AG09319 (cell line): ENCODE measurements at regions not wholly inside any gene's neighbourhood (a gene's known extent, or its start where the extent isn't known, plus 50 kb on each side); places are given as distances from the start of the nearest gene placed in this dataset.

Experiments used
- DNase-seq: peaks from one replicate; pipeline ENCODE4 v3.0.0-alpha.2; 2010; ENCODE audit warnings: low read depth; ENCODE audit errors: extremely low read depth
- TF ChIP-seq, protein P1 (sequence below): IDR thresholded peaks from 2 replicates; pipeline ENCODE4 v1.5.1; 2011; ENCODE audit warnings: low read depth, mild to moderate bottlenecking, inconsistent platforms, low read length, moderate library complexity

GRCh38 chr5:61866930-61867329 is 439.1 kb upstream of the KIF2A start:
- TF ChIP-seq, protein P1, sequence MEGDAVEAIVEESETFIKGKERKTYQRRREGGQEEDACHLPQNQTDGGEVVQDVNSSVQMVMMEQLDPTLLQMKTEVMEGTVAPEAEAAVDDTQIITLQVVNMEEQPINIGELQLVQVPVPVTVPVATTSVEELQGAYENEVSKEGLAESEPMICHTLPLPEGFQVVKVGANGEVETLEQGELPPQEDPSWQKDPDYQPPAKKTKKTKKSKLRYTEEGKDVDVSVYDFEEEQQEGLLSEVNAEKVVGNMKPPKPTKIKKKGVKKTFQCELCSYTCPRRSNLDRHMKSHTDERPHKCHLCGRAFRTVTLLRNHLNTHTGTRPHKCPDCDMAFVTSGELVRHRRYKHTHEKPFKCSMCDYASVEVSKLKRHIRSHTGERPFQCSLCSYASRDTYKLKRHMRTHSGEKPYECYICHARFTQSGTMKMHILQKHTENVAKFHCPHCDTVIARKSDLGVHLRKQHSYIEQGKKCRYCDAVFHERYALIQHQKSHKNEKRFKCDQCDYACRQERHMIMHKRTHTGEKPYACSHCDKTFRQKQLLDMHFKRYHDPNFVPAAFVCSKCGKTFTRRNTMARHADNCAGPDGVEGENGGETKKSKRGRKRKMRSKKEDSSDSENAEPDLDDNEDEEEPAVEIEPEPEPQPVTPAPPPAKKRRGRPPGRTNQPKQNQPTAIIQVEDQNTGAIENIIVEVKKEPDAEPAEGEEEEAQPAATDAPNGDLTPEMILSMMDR, result no peak
- no peak for DNase-seq

DNA sequence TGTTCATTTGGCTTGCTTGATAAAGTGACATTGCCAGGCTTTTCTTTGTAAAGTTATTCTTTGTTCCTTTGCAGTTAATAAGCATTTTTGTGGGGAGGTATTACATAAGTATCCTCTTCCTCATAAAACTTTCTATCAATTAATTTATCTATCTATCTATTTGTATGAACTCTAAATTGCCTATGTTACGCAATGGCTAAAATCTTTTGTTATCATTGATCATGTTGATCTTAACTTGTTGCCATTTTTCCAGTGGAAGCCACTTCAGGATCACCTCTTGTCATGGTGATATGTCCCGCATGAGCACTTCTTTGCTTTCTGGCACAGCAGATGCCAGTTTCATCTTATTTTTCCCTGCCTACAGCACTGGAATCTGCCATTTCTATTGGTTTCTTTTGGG is 436.7 kb upstream of the KIF2A start:
- DNase-seq, result no peak
- TF ChIP-seq, protein P1, result no peak

- no peak for DNase-seq
- TF ChIP-seq, protein P1, result no peak
Observed at GRCh38 chr5:61878471-61878870, 427.5 kb upstream of the KIF2A start.

GRCh38 chr5:61881821-61882487 is 424.1 kb upstream of the KIF2A start:
- DNase-seq, result no peak
- TF ChIP-seq, protein P1, result no peak

DNA sequence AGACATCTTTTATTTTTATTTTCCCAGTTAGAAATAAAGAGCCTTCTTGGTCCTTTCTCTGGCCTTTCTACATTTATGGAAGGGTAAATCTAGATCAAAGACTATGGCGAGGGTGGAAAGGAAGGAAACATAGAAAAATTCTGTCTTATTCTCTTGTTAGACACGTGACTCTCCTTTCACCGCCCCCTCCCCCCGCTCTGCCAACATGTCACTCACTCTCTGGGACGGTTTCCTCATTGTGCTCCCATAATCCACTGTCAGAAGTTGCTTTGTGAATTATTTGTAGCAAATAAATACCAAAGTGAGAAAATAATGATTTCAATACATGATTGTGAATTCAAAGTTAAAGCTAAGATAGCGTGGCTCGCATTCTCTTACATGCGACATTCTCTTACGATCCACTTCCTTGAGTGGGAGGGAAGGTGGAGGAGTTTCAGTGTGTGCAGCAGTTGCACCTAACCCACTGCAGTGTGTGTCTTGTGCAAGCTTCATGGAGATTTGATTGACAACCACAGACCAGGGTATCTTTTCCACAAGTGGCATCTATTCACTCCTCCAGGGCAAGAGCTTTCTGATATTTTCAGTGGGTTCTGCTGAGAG is 423.0 kb upstream of the KIF2A start:
- TF ChIP-seq, protein P1, result no peak
- no peak for DNase-seq

DNA sequence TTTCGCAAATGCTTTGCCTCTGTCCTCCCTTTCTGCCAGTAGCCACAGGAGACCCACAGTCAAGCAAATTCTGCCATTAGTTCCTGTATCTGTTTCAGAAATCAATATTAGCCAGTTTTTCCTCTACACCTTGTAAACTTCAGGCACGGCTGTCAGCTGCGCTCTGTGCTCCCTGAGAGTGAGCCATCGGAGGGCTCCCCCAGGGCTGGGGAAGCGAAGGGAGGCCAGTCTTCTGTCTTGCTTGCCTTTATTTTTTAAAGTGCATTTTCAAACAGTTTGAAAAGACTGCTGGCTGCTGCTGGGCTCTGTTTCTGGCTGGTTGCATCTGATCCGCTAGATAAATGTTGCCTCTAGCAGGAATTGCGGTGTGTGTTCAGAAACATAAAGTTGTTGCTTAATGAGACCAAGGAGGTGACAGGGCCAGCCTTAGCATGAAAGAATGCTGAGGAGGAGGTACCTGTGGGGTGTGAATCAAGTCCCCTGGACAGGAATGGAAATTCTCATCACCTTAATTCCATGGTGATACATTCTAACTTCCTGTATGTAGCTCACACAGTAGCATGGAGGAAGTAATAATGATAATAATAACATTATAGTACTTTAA is 421.7 kb upstream of the KIF2A start:
- no peak for DNase-seq
- TF ChIP-seq, protein P1, result no peak

DNA sequence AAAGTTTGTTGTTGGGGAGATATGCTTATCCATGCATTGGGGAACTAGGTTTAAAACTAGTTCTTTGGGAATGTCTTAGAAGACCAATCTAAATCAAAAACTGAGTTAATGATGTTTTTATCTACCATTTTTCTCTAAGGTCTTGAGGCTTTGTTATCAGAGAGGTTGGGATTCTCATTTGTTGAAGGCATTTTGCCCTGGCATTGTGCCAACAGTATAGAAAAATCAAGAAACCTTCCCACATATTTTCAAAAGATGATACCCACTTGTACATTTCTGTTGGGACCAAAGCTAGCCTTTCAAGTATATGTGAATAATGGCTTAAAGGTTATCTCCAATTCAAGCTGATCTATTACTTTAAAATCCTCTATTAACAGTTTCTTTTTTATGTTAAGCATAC is 419.8 kb upstream of the KIF2A start:
- TF ChIP-seq, protein P1, result no peak
- no peak for DNase-seq
